GM10266 (cell line): ENCODE measurements at regions not wholly inside any gene's neighbourhood (a gene's known extent, or its start where the extent isn't known, plus 50 kb on each side); places are given as distances from the start of the nearest gene placed in this dataset.

ENCODE experiments used
- DNase-seq: peaks from one replicate; pipeline ENCODE4 v3.0.0; 2012; ENCODE audit errors: extremely low spot score
- TF ChIP-seq, protein P1 (sequence below): IDR thresholded peaks from 2 replicates; pipeline ENCODE4 v1.5.1; 2012; ENCODE audit warnings: mild to moderate bottlenecking, low read depth; ENCODE audit not compliant: control insufficient read depth, insufficient read depth; ENCODE audit errors: missing control alignments

DNA sequence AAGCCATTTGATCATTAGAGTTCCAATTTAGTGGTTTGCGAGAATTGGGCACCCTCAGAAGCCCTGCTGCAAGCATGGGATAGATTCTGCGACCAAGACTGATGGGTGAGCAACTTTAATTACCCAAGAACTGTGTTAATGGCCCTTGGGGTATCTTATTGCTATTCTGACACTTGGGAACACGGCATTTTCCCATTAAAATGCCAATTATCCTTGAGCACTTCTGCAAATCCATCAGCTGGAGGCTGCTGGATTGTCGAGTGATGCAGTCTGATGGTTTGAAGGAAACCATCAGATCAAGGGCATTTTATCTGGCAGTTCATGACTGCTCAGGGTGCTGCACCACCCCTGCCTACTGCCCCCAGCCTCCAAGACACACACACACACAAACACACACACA is 183.6 kb upstream of the PROK2 start:
- no peak for DNase-seq
- TF ChIP-seq, protein P1, sequence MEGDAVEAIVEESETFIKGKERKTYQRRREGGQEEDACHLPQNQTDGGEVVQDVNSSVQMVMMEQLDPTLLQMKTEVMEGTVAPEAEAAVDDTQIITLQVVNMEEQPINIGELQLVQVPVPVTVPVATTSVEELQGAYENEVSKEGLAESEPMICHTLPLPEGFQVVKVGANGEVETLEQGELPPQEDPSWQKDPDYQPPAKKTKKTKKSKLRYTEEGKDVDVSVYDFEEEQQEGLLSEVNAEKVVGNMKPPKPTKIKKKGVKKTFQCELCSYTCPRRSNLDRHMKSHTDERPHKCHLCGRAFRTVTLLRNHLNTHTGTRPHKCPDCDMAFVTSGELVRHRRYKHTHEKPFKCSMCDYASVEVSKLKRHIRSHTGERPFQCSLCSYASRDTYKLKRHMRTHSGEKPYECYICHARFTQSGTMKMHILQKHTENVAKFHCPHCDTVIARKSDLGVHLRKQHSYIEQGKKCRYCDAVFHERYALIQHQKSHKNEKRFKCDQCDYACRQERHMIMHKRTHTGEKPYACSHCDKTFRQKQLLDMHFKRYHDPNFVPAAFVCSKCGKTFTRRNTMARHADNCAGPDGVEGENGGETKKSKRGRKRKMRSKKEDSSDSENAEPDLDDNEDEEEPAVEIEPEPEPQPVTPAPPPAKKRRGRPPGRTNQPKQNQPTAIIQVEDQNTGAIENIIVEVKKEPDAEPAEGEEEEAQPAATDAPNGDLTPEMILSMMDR = no peak

DNA sequence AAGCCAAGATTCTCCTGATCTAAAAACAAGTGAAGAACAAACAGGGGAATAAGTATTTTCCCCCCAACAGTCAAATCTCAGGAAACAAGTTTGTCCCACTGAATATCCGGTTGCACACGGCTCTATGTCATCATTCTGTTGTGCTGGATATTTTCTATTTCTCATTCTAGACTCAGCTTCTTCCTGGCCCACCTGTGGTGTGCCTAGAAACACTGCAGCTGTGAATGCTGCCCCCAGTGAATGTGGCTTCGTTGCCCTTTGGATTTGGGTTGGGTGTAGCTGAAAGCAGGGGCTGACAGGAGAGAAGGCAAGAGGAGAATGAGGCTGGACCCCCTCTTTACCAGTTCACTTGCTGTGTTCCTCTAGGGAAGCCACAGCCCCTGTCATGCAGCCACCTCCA is 181.2 kb upstream of the PROK2 start:
- DNase-seq = no peak
- TF ChIP-seq, protein P1 = no peak

DNA sequence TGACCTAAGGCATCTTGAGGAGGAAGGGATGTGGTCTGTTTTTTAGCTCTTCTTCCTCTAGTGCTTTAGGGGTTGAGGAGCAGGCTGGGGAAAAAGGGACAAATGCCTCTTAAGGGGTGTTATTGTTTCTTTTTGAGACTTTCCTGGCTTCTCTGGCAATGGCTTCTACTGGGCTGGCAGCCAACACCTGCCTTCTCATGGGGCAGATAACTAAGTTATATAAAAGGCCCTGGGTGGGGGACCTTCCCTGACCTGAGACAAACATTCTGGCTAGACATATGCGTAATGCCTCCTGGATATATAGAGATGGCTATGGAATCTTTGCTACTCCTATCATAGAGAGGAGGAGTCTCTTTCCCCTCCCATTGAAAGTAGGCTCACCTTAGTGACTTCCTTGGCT is 179.2 kb upstream of the PROK2 start:
- TF ChIP-seq, protein P1 = no peak
- DNase-seq = no peak

DNA sequence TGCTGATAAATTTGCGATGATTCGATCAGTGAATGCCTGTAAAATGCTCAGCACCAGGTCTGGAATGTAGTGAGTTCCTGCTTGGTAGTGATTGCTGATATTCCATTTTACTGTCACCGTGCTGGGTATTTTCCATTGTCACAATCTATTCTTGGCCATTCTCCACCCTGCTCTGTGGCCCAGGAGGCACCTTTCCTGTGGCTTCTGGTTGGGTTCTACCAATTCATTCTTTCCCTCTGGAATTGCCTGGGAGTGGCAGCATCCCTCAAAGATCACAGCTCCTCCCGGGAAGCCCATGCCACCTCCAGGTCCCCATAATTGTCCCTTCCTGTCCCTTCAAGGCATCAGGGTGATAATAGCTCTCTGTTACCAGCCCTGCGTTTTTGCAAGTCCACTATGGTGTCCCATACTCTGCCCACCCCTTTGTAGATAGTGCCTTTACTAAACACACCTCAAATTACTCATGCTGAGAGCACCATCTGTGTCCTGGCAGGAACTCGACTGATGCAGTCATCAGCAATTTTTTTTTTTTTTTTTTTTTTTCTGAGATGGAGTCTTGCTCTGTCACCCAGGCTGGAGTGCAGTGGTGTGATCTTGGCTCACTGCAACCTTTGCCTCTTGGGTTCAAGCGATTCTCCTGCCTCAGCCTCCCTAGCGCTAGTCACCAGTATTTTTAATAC is 177.8 kb upstream of the PROK2 start:
- no peak for DNase-seq
- TF ChIP-seq, protein P1 = no peak

DNA sequence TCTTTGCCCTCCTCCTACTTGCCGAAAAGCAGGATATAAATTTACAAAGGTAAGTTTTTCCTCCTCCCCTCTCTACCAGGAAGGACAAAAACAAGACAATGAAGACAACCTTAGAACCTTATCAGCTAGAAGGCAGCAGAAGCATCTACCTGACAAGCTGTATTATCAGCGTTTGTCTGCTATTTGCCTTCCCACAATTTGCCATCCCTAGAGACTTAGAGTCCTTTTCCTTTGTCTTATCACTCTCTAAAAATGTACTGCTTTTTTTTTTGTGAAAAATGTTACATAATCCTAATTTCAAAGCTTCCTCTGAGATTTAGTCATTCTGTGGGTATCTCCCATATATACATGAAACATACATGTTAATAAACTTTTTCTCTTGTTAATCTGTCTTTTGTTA is 176.9 kb upstream of the PROK2 start:
- TF ChIP-seq, protein P1 = no peak
- DNase-seq = no peak

DNA sequence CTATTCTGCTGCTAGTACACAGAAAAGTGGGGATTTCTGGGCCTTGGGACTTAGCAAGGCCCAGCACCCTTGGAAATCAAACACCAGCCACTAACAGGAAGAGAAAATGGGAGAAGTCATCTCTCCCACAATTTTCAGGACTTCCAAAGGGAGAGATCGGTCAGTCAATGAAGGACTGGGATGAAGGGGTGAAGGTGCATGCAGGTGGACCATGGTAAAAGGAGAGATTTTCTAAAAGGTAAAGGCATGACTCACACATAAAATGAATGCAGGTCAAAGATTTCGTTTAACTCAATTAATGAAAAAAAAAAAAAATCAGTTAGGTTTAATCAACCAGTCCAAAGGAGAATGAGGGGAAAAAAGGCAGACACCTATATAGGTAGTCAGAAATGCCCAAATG is 176.4 kb upstream of the PROK2 start:
- no peak for DNase-seq
- TF ChIP-seq, protein P1 = no peak

DNA sequence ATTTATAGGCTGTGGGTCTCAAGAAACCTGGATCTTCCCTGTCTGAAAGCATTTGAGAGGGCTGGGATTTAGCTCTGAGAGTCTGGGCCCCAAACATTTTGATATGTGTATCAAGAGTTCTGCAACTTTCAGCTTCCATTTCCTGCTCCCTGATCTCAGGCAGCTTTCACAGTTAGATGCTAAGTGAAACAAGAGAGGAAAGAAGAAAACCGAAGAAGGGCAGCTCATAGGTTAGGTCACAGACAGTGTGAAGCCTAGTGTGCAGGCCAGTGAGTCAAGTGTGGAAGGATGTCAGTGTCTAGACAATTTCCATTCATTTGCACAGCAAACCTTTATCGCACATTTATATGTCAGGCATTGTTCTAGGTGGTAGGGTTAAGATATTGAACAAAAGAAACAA is 173.6 kb upstream of the PROK2 start:
- TF ChIP-seq, protein P1 = no peak

More for the DNA sequence above, 173.6 kb upstream of the PROK2 start:
- DNase-seq = no peak
